Stomach (tissue), 8 donors: ENCODE measurements at regions not wholly inside any gene's neighbourhood (a gene's known extent, or its start where the extent isn't known, plus 50 kb on each side); places are given as distances from the start of the nearest gene placed in this dataset.

Experiments
- DNase-seq, 2 donors: peaks; one replicate each; pipeline versions ENCODE4 v3.0.0 to v3.0.0-alpha.2; 2013 to 2019
- H3K27ac ChIP-seq, 5 donors: fragments of 200-600 bp in 4 of 5; sonication (generic) in 4 of 5; one replicate each; pipeline ENCODE4 v1.5.1; 2013 to 2019; ENCODE audit warnings: mild to moderate bottlenecking in 1 of 5, moderate library complexity in 1 of 5
- H3K27me3 ChIP-seq, 3 donors: fragments of 200-600 bp; sonication (generic); one replicate each; pipeline ENCODE4 v1.5.1; 2017 to 2019; ENCODE audit warnings: mixed run types in 1 of 3
- H3K36me3 ChIP-seq, 4 donors: fragments of 200-600 bp; sonication (generic); 1 replicate in 3 of 4; 2 replicates in 1 of 4; pipeline ENCODE4 v1.5.1; 2016 to 2019
- H3K4me1 ChIP-seq, 4 donors: fragments of 200-600 bp; sonication (generic); one replicate each; pipeline ENCODE4 v1.5.1; 2016 to 2019
- H3K4me3 ChIP-seq, 4 donors: fragments of 200-600 bp; sonication (generic) in 3 of 4; one replicate each; pipeline ENCODE4 v1.5.1; 2016 to 2019; ENCODE audit warnings: mild to moderate bottlenecking in 1 of 4
- H3K9me3 ChIP-seq, 4 donors: fragments of 200-600 bp; sonication (generic); one replicate each; pipeline ENCODE4 v1.5.1; 2016 to 2019
- EP300 ChIP-seq: sonication (generic); formaldehyde crosslinking; IDR thresholded peaks from one replicate; pipeline ENCODE4 v1.6.1; 2017; ENCODE audit warnings: antibody characterized with exemption
- POLR2A ChIP-seq, 4 donors: fragments of 450-650 bp; IDR thresholded peaks; one replicate each; pipeline ENCODE4 v1.6.1; 2016; ENCODE audit warnings: antibody characterized with exemption in 4 of 4, control low read depth in 2 of 4, mild to moderate bottlenecking in 1 of 4, moderate library complexity in 1 of 4
- POLR2AphosphoS5 ChIP-seq, 3 donors: sonication (generic); formaldehyde crosslinking; IDR thresholded peaks; one replicate each; pipeline ENCODE4 v1.6.1; 2016; ENCODE audit warnings: antibody characterized with exemption in 3 of 3
- WGBS, 5 donors: extraction: QIAGEN DNeasy Blood & Tissue Kit in 3 of 5; methylation state at CpG; one replicate each; pipeline versions ENCODE4 v1.1.5 to v1.1.7; 2013 to 2018; 5-methylcytosine and 5-hydroxymethylcytosine counted together
- intact Hi-C: fragments of 100-400 bp; cut with DNase I; formaldehyde crosslinking; loops from one replicate; pipeline ENCODE4 v1.15.1; 2023; ENCODE audit warnings: low total_unique reads
- TF ChIP-seq, protein P1 (sequence below), 7 experiments: fragments of 450-650 bp in 4 of 7; fragments of 200-600 bp in 3 of 7; sonication (generic) in 3 of 7; IDR thresholded peaks; one replicate each; pipeline ENCODE4 v1.5.1; 2016 to 2019; ENCODE audit warnings: antibody characterized with exemption in 7 of 7, control low read depth in 2 of 7, mild to moderate bottlenecking in 1 of 7
- donor health status: healthy with polysubstance abuse.
- donor health status: Bipolar disorder and iron deficiency.
- donor health status: healthy.

DNA sequence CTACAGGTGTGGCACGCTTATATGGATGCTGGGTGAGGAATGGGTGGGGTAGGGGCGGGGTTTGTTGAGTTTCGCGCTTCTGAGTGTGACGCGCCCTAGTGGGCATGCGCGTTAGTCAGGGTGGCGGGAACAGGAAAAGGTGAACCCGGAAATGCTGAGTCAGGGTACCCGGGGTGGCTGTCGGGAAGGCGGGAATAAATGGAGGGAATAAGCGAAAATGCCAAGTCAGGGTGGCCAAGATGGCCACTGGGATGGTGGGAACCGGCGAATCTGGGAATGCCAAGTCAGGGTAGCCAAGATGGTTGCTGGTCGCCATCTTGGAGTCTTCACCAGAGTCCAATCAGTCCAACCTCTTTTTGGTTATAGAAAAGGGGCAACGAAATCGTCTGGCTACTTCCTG is 585.0 kb downstream of the SUCLG1 start:
- Histone ChIP-seq H3K4me1 (no peaks in the 10 kb centered on the region), H3K9me3 (peaks cover 0 to 46% (median 28%) of the 10 kb centered on the region in 4 donors), H3K27ac (no peak overlapping the region), H3K27me3 (no peaks in the 10 kb centered on the region), H3K4me3 (no peak overlapping the region), H3K36me3 (no peaks in the 10 kb centered on the region)
- intact Hi-C loops = no loop called here
- 94 to 98% (median 96%) methylated on average over 19 of the region's 19 CpGs for WGBS, 5 donors
- no peak for DNase-seq
- no peak for TF ChIP-seq POLR2AphosphoS5 (IDR thresholded peaks at IDR 0.05)
- TF ChIP-seq POLR2A (IDR thresholded peaks at IDR 0.05) = no peak
- TF ChIP-seq EP300 = no peak
- TF ChIP-seq, protein P1, sequence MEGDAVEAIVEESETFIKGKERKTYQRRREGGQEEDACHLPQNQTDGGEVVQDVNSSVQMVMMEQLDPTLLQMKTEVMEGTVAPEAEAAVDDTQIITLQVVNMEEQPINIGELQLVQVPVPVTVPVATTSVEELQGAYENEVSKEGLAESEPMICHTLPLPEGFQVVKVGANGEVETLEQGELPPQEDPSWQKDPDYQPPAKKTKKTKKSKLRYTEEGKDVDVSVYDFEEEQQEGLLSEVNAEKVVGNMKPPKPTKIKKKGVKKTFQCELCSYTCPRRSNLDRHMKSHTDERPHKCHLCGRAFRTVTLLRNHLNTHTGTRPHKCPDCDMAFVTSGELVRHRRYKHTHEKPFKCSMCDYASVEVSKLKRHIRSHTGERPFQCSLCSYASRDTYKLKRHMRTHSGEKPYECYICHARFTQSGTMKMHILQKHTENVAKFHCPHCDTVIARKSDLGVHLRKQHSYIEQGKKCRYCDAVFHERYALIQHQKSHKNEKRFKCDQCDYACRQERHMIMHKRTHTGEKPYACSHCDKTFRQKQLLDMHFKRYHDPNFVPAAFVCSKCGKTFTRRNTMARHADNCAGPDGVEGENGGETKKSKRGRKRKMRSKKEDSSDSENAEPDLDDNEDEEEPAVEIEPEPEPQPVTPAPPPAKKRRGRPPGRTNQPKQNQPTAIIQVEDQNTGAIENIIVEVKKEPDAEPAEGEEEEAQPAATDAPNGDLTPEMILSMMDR (IDR thresholded peaks at IDR 0.05) = no peak

DNA sequence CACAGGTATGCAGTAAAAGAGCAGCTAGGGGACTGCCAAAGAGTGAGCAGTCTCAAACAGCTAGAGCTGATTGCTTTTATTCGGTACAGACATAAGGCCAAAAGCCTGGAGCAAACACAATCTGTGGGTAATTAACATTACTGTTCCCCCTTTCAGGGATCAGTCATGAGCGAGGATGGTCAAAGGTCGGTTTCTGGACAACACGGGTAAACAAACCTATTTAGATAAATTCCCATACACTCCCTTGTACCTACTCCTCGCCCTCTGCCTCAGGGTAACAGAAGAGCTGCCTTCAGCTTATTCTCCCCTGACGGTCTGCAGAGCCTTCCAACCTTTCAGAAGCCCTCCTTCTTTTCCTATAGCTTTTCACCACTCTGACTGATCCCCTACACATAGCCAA is 586.0 kb downstream of the SUCLG1 start:
- TF ChIP-seq EP300 (no peak), POLR2A (IDR thresholded peaks at IDR 0.05) (no peak), POLR2AphosphoS5 (IDR thresholded peaks at IDR 0.05) (no peak)
- TF ChIP-seq, protein P1 (IDR thresholded peaks at IDR 0.05) = no peak
- H3K27me3 ChIP-seq = no peaks in the 10 kb centered on the region
- H3K9me3 ChIP-seq = peaks cover 0 to 37% (median 20%) of the 10 kb centered on the region in 4 donors
- H3K4me3 ChIP-seq = no peak overlapping the region
- no peak overlapping the region for H3K27ac ChIP-seq
- WGBS, 5 donors = 84 to 94% (median 92%) methylated on average over 6 of the region's 6 CpGs
- intact Hi-C loops = no loop called here
- H3K4me1 ChIP-seq = no peaks in the 10 kb centered on the region
- no peaks in the 10 kb centered on the region for H3K36me3 ChIP-seq
- DNase-seq = no peak

DNA sequence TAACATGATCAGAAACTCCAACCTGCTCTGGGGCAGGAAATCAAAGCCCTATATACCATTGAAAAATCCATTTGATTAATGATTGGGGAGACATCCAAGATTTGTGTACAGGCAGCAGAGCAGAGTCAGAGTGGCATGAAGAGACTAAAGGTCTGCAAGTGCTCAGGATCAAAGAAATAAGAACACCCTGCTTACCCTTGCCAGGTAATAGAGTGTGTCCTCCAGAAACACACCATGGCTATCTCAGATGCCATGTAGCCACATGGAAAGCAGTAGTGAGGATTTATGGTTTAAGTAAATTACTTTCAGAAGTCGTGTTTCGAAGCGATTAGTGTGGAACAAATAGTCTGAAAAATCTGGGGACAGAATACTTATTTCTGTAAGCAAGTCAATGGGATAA is 592.9 kb downstream of the SUCLG1 start:
- intact Hi-C loops = no loop called here
- Histone ChIP-seq H3K36me3 (no peaks in the 10 kb centered on the region), H3K27ac (no peak overlapping the region), H3K9me3 (no peaks in the 10 kb centered on the region), H3K4me3 (no peak overlapping the region), H3K4me1 (no peaks in the 10 kb centered on the region), H3K27me3 (no peaks in the 10 kb centered on the region)
- TF ChIP-seq POLR2AphosphoS5 (IDR thresholded peaks at IDR 0.05) = no peak
- TF ChIP-seq EP300 = no peak
- no peak for TF ChIP-seq POLR2A (IDR thresholded peaks at IDR 0.05)
- TF ChIP-seq, protein P1 (IDR thresholded peaks at IDR 0.05) = no peak
- 86 to 98% (median 93%) methylated on average over 3 of the region's 3 CpGs for WGBS, 5 donors
- no peak for DNase-seq

DNA sequence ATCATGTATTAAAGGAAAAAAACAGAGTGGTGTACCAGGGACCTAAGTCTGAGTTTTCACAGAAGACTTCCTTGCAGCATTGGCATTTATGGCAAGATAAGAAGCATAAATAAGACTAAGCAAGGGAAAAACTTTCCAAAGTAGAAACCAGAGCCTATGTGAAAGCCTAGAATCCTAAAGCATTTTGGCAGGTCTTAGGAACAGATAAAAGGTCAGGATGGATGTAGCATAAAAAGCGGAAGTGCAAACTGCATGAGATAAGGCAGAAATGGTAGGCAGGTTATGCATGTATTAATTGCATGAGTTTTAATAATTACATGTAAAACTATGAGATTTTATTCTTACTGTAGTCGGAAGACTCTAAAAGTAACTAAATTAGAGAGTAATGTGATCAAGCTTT is 596.5 kb downstream of the SUCLG1 start:
- no peak for TF ChIP-seq POLR2A (IDR thresholded peaks at IDR 0.05)
- TF ChIP-seq EP300 = no peak
- TF ChIP-seq, protein P1 (IDR thresholded peaks at IDR 0.05) = no peak
- no peak for TF ChIP-seq POLR2AphosphoS5 (IDR thresholded peaks at IDR 0.05)
- no peak overlapping the region for H3K27ac ChIP-seq
- H3K4me1 ChIP-seq = no peaks in the 10 kb centered on the region
- no peak for DNase-seq
- intact Hi-C loops = no loop called here
- no peaks in the 10 kb centered on the region for H3K27me3 ChIP-seq
- H3K4me3 ChIP-seq = no peak overlapping the region
- H3K9me3 ChIP-seq = no peaks in the 10 kb centered on the region
- H3K36me3 ChIP-seq = no peaks in the 10 kb centered on the region
- 66 to 77% (median 72%) methylated on average over 2 of the region's 2 CpGs for WGBS, 5 donors
